GM19467 (cell line): ENCODE measurements at regions not wholly inside any gene's neighbourhood (a gene's known extent, or its start where the extent isn't known, plus 50 kb on each side); places are given as distances from the start of the nearest gene placed in this dataset.

Source experiments
- ATAC-seq: cut with Tn5 transposase; IDR thresholded peaks from one replicate; pipeline ENCODE4 v1.9.1; 2021; ENCODE audit warnings: mild to moderate bottlenecking, moderate library complexity; ENCODE audit not compliant: unreplicated experiment

DNA sequence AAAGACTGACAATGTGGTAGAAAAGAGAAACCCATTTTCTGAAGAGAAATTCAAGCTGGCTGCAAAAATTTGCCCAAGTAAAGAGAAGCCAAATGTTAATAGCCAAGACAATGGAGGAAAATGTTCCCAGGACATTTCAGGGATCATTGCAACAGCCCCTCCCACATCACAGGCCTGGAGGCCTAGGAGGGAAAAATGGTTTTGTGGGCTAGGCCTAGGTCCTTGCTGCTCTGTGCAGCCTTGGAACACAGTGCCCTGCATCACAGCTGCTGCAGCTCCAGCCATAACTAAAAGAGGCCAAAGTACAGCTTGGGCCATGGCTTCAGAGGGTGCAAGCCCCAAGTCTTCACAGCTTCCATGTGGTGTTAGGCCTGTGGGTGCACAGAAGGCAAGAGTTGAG, 332.4 kb upstream of the LRIG3 start:
- no peak for ATAC-seq

DNA sequence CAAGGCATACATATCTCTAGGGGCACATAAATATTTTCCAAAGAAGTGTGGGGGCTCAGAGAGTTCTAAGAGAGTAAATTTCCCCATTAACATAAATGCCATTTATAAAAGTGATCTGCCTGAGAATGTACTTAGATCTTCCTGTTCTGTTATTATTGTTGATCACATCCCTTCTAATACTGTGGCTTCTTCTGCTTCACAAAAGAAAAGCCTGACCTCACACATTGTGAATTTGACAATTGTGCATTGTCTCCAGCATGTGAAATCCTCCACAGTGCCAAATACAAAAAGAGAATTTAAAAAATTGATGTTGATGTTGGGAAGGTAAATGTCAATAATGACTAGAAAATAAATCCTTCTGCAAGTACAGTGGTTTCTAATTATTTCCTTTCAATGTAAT, 330.5 kb upstream of the LRIG3 start:
- no peak for ATAC-seq

DNA sequence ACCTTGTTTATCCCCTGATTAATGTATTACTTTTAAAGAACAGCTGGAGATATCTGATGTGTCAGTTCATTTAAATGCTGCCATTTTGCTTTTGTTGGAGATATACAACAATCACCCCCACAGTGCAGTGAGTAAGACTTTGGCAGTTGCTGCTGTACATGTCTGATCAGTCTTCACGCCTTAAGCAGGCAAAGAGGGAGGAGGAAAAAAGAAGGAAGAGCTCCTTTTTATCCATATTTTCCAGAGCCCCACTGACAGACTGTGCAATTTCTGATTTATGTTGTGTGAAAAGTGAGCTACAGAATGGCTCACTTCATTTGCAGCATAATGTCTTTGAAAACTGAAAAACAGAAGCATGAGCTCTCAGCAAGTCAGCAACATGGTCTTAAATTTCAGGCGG, 319.7 kb upstream of the LRIG3 start:
- no peak for ATAC-seq

DNA sequence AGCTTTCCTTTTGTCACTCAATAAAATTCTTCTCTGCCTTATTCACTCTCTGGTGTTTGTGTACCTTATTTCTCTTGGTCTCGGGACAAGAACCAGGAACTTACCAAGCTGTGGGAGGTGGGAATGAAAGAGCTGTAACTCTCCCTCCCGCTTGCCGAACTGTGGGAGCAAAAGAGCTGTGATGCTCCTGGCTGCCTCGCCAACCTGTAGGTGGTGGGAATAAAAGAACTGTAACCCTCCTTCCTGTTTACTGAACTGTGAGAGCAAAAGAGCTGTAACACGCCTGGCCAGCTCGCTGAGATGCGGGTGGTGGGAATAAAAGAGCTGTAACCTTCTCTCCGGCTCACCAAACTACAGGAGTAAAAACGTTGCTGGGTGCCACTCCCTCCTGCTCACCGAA, 314.1 kb upstream of the LRIG3 start:
- ATAC-seq, result no peak

DNA sequence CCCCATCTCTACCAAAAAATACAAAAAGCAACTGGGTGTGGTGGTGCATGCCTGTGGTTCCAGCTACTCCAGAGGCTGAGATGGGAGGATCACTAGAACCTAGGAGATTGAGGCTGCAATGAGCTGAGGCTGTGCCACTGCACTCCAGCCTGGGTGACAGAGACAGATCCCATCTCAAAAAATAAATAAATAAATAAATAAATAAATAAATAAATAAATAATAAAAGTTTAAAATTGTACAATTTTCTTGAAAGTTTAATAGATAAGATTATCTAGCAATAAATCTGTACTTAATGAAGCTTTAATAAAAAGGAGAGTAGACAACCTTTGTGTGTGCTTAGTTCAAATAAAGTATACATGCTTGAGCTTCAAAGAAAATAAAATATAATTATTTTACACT, 310.0 kb upstream of the LRIG3 start:
- ATAC-seq, result no peak

DNA sequence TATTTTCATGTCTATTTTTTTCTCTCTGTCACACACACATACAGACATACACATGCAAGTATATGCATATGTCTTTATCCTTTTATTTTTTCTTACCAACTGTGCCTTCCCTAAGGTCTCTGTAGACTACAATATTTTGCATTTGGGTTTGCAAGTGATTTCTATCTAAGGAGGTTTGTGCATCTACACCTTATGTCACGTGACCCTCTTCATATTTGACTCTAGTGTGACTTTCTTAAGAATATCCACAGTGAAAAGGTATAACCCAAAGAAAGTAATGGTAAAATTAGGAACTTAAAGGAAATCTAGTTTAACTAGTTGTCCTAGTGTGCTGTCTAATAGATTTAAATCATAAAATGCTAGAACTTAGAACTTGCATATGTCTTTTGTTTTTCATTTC, 298.8 kb upstream of the LRIG3 start:
- ATAC-seq, result no peak

DNA sequence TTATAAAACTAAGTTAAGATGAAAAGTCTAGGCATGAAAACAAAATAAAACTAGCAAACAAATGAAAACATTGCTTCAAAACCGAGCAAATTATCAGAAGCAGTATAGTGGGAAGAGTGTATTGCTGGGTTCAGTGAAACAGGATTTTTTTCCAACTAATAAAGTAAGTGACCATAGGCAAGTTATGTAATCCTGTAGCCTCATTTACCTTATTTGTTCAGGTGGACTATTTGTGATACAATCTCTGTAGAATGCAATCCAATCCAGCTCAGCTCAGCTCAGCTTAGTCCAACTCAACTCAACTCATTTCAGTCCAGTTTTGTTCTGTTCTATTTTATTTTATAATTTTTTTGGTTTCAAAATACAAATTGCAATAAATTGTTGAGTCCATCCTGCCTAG, 276.7 kb upstream of the LRIG3 start:
- no peak for ATAC-seq

DNA sequence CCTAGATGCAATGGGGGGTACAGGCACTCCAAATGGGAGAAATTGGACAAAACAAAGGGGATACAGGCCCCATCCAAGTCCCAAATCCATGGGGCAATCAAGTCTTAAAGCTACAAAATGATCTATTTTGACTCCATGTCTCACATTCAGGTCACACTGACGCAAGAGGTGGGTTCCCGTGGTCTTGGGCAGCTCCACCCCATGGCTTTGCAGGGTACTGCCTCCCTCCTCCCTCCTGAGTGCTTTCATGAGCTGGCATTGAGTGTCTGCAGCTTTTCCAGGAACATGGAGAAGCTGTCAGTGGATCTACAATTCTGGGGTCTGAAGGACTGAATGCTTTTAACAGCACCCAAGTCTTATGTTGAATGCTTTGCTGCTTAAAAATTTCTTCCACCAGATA, 274.5 kb upstream of the LRIG3 start:
- ATAC-seq, result no peak

DNA sequence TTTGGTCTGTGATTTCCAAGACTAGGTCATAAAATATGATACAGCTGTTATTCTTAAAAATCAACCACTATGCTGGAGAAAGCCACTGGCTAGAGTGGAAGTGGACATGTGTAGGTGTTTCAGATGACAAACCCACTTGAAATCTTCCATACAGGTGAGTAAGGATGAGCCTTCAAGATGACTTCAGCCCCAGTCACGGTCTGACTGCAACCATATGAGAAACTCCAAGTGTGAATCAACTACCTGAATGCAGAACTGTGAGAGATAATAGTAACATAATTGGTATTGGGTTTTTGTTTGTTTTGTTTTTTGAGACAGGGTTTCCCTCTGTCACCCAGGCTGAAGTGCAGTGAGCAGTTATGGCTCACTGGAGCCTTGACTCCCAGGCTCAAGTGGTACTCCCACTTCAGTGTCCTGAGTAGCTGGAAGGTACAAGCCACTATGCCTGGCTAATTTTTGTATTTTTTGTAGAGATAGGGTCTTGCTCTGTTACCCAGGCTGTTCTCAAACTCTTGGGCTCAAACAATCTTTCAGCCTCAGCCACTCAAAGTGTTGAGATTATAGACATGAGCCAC, 273.3 kb upstream of the LRIG3 start:
- ATAC-seq, result no peak

DNA sequence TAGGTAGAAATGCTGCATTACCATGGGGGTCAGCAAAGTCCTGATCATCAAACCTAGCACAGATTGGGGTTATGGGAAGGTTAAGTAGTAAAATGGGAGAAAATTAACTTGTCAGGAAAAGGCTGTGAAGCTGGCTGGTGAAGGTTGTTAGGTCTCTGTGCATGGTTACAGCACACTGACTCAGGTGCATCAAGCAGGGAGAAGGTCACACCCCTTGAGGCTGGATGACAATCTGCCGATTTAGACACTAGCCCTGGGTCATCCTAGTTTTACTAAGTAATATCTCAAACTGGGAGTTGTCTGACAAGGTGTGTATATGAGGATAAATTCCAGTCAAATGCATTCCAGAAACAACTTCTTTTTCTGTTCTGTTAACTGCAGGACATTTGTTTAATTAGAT, 271.1 kb upstream of the LRIG3 start:
- no peak for ATAC-seq

DNA sequence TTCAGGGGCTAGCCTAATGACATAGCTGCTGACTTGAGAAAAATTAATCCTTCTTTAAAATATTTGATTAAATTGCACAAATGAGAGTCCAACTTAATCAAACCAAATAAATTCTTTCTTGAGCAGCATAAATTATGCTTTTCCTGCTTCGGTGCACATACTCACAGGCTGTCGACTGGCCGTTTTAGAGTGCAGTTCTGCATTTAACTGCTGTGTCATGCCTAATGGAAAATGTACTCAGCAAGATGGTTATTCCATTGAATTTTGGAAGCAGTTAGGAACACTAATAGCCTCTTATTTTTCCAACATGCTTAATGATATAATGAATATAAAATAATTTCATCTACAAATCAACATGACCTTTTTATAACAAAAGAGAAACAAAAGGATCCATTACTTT, 266.1 kb upstream of the LRIG3 start:
- no peak for ATAC-seq

DNA sequence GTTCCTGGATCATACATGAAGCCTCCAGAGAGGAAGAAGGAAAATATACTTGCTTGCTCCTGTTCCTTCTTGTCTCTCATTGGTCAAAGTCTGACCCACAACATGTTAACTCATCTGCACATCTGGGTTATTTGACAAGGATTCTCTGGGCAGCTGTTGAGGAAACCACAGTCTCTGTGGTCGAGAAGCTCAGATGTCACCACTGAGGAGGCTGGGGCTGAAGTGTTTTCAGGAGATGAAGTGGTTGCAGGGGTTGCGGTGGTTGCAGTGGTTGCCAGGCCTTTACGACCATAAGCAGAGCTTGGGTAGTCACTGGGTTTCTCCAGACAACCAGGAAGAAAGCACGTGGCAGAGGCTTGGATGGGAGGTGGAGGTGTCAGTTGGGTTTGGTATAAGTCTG, 265.0 kb upstream of the LRIG3 start:
- no peak for ATAC-seq

DNA sequence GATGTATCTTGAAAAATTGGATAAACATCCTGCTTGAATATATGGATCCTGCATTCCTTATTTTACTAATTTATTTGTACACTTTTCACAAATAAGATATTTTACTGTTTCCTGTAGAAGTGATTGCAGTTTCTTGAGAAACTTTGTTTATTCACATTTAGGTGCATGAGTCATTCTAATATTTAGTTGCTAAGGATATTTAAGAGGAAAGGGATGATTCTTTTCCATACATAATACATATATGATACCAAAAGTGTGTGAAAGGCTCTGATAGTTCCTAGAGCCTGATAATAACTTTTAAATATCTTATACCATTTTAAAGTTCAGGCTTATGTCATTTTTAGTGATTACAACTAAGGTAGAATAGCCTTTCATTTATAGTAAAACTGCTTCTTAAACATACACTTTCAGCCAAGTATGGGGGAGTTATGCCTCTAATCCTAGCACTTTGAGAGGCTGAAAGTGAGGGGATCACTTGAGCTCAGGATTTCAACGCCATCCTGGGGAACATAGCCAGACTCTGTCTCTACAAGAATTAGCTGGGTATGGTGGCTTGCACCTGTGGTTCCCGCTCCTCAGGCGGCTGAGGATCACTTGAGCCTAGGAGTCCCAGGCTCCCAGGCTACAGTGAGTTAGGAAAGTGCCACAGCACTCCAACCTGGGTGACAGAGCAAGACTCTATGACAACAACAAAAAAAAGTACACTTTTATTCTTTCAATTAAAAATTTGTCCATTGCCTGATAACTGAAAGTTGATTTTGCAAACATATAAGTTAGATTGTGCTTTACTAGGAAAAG, 262.6 kb upstream of the LRIG3 start:
- ATAC-seq, result no peak

DNA sequence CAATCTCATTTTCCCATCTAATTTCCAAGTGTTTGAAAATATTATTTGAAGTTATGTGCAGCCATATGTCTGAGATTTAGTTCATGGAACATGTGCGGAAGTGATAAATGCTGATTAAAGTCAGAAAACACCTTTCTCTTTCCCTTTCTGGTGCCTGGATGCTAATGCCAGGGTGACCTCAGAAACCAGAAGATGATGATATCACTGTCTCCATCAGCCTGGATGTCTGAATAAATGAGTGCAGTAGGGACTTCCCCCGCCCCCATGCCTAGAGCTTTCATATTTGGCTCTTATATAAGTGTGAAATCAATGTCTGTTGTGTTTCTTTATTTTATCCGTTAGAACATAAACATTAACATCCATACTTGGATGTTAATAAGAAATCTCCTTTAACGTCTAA, 261.9 kb upstream of the LRIG3 start:
- no peak for ATAC-seq

DNA sequence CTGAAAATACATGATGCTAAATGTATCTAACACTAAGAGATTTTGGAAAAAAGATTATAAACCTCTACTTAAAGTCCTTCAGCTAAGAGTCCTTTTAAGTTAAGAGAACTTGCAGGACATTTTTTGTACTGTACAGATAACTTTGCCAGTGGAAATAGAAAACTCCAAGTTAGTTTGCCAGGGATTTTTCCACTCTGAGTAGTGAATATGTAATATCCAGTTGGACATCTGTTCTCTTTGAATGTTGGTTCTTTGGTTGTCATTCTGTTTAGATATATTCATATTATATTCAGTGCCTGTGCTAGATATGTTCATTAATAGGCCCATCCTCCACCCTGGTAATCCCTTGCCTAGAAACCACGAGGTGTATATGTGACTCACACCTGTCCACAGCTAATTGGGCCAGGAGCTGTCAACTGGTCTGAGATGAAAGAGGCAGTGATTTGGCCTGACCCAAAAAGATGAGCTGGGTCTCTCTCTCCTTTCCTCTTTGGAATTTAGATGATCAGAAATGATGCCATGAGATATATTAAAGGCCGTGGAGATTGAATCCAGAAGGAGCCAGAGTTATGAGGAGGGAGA, 261.0 kb upstream of the LRIG3 start:
- ATAC-seq, result no peak

DNA sequence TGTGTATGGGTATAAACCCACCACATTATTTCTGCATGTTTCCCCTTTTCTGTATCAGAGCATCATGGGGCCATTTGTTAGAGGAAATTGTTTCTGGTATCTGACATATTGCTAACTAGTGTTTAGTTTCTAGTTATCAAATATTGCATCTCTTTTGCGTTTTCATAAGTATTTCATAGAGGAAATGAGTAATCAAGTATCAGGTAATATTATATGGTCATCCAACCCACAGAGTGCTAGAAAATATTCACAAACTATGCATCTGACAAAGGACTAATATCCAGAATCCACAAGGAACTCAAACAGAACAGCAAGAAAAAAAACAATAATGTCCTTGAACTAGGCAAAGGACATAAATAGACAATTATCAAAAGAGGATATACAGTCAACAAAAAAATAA, 258.9 kb upstream of the LRIG3 start:
- ATAC-seq, result no peak

DNA sequence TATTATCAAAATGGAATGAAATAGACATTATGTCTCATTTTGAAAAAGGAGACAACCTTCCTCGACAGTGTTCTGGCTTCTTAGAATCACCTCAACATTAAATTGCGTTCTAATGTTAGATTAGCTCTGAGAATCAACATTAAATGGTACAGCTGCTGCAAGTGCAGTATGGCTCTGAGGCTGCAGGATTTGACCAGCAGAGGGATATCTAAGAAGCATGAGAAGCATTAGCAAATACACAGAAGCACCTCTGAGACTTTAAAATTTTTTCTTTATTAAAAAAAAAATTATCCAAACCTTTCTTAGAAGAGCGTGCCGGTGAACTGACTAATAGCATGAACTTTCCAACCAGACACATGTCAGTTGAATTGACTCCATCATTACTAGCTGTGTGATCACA, 253.4 kb upstream of the LRIG3 start:
- ATAC-seq, result no peak

DNA sequence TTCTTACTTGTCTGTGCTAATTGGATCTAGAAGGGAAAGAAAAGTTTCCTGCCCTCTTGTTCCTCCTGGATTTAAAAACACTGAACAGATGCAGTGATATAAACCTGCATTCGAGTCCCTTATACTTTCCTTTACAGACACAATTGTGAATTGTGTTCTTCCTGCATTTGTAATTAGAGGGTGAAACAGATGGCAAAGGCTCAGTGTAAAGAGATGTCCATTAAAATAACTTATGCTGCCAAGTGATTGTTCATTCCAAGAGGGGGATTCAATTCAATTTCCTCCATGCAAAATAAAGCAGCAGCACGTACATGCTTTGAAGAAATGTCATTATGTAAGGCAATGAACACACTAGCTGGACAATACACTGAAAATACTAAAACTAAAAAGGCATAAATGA, 248.3 kb upstream of the LRIG3 start:
- ATAC-seq, result no peak

DNA sequence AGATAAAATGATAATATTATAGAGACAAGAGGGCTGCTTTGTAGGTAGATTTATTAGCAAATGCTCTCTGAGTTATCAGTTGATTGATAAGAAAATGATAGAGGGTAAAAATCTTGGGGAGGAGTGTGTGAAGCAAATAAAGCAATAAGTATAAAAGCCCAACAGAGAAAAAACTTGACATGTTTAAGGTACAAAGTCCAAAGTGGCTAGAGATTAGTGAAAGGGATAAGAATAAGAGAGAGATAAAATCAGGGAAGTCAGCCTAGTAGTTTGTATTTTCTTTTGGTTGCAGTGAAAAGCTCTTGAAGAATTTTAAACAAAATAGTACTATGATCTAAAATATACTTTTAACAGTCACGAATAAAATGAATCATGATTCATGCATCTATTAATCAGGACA, 246.2 kb upstream of the LRIG3 start:
- ATAC-seq, result no peak

DNA sequence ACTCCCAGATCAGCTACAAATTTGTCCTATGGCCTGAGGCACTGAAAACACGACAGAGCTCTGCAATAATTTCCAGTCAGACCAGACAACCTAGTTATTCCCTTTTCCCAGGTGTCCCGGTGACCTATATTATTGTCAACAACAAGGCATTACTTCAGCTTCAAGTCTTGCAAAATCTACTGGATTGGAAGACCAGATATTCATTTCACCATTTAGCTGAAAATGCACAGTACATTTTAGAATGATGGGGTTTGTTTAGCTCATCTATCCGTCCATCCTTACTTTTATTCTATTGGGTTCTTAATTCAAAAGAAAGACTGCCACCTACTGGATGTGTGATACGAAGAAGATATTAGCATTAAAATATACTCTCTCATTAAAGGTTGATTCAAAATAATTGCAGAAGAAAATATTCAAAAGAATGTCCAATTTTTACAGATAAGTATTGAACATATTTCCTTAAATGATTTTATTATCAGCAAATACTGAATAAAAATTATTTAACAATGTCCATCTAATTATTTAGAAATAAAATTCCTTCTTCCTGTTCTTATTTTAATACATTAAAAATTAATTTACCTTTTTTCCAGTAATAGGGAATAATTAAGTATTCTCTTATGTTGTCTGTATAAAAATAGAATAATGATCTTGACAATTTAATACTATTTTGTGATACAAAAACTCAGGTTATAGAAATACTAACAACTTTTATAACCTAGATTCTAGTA, 244.9 kb upstream of the LRIG3 start:
- ATAC-seq, result no peak

DNA sequence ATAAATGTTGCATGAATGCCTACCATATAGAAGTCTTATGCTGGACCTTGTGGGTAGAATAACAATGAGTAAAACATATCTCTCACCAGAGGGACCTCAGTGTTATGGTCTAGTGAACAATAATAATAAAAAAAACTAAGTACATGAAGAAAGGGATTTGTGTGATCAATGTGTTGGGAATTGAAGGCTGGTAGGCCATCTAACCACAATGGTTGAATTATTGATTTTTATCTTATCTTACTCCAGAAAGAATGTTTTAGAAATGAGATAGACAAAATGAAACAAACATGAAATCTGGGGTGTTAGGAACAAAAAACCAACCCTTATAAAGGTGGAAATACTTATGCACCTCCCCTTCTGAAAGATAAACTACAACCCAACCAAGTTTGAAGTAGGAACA, 243.9 kb upstream of the LRIG3 start:
- ATAC-seq, result no peak

DNA sequence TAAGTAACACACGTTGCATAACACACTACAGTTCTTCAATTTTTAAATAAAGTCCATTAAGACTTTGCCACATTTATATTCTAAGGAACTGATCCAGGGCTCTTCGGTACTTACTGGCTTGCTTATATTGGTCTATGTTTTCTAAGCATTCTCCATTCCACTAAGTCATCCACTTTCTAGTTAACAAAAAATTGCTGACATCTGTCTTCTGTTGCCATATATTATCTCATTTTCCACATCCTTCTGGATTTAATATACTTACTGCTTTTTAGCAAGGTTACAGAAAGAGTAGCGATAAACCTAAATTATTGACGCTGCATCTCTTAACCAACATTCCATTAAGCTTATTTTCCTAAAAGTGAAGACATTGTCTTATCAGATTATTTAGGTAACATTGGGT, 238.4 kb upstream of the LRIG3 start:
- no peak for ATAC-seq
